NOMO-1 (cell line): ENCODE measurements at regions not wholly inside any gene's neighbourhood (a gene's known extent, or its start where the extent isn't known, plus 50 kb on each side); places are given as distances from the start of the nearest gene placed in this dataset.
"Not testable (repeated sequence)": the region's sequence is repeated elsewhere in the genome, so short reads cannot be mapped to it uniquely, and the experiment has no call there.

Experiments used
- DNase-seq, 2 experiments: peaks; one replicate each; lab custom pipeline; 2025; ENCODE audit not compliant: unreplicated experiment in 2 of 2; lab: John Stamatoyannopoulos, UW

DNA sequence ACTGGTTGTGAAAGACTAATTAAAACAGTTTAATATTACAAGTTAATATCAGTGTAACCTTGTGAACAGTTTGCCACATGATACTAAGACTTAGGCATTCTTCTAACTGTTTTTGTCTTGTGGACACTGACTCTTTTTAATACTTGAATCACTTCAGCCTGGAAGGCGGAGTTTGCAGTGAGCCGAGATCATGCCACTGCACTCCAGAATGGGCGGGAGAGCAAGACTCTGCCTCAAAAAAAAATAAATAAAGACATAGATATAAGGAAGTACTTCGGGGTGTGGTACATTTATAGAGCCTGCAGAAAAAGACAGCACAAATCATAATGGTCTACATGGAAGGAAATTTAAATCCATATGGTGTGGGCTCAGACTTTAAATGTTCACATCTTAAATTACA is 300.4 kb upstream of the NETO1 start:
- DNase-seq = no peak

DNA sequence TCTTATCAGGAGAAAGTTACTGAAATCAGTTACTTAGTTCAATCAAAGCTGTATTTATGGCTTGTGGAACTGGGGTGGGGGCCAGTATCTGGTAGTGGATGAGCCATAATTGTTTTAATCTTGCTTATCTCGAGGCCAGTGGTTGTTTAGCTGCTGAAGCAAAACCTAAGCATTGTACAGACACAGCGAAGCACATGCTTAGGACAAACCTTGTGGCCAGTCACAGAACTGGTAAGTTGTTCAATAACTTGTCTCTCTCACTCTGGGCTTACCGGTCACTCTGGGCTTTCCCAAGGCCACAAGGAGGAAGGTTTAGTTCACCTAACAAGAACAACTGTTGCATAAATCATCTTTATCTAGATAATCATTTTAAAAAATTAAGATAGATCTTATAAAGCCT is 296.6 kb upstream of the NETO1 start:
- DNase-seq = no peak

DNA sequence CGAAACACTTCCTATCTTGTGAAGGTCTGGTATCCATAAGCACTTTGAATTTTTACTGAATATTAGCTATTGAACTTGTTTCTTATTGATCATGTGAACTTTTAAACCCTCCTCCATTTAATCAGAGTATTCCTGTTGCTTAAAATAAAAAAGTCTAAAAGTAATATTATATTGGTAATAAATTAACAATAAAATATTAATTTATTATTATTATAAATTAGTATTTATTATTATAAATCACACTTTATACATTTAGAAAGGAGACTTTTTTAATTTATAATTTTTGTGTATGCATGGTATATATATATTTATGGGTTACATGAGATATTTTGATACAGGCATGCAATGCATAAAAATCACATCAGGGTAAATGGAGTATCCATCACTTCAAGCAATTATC is 295.4 kb upstream of the NETO1 start:
- no peak for DNase-seq

DNA sequence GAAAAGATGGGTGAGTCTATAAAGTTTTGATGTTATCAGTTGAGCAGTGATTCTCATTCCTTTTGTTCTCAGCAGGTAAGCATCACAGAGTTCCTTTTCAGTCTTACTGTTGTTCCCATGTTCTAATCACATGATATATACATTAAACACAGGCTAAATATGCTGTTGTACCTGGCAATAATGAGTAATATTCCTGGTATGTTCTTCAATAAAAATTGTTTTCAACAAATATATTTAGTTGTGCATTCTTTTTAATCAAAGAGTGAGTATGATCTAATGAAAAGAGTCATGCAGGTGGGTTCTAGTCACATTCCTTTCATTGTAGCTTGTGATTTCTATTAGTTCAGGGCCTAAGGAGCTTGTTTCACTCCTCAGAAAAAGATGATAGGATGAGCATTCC is 288.3 kb upstream of the NETO1 start:
- DNase-seq = no peak

DNA sequence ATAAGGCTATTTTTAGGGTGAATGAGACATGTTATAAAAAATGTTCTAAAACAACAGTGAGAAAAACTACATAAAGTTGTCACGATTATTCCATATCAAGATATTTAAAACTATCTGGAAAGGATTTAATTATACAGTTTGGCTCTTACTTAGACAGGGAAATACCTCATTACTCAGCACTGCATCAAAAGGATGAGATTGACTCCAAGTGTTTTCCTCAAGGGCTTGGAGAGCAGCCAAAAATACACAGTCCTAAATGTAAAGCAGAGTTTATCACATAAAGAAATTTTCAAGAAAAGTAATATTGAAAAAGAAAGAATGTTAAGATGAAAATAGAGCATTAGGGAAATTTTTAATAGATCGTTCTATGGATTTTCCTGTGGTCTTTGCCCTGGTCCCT is 285.5 kb upstream of the NETO1 start:
- no peak for DNase-seq

DNA sequence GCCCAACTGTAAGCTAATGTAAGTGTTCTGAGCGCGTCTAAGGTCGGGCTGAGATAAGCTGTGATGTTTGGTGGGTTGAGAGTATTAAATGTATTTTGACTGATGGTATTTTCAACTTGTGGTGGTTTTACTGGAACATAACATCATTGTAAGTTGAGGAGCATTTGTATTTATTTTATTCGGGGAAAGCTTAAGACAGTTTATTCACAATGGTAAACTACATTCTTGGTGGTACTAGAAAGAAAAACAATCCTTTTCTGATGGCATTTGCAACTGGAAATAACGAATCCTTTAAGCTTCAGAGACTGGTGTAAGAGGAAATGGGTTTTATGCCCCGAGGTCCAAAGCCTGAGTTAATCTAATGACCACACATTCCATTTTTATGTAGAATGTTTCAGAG is 283.3 kb upstream of the NETO1 start:
- no peak for DNase-seq

DNA sequence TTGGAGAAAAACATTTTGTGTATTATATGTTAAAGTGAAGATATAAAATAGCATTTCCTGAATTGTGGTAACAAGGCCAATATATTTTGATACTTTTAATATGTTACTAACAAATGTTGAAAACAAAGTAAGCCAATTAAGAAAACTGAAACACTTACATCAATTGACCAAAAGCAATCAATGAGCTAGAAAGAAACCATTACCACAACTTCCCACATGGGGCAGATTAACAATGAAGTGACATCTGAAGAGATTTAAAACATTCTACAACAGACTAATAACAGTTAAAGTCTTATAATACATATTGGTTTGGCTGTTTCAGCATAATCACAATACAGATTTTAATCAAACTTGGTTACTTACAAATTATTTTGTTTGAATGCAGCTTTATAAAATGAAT is 282.4 kb upstream of the NETO1 start:
- no peak for DNase-seq

DNA sequence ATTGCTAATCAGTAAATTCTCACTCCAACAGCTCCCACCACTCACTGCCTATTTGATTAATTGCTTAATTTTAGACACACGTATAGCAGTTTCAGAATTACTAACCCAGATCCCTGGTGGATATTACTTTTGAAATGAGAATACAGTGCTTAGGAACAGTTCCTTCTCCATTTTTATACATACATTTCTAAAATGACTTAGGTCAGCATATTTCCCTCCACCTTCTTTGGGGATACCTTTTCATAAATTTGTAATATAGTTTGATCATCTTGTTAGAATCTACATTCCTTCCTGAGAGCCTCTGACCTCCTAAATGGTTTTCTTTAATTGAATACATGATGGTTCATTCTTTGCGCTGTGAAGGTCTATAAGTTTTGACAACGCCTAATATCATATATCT is 279.8 kb upstream of the NETO1 start:
- DNase-seq = no peak

DNA sequence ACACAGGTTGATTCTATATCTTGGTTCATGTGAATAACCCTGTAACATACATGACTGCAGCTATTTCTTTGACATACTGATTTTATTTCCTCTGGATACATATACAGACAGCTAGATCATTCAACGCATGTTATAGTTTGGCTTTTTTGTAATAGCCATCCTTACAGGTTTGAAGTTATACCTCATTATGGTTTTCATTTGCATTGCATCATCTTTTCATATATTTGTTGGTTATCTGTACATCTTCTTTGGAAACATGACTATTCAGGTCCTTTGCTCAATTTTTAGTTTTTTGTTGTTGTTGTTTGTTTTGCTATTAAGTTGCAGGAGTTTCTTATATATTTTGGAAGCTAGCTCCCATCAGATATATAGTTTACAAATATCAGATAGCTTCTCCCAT is 276.2 kb upstream of the NETO1 start:
- no peak for DNase-seq

DNA sequence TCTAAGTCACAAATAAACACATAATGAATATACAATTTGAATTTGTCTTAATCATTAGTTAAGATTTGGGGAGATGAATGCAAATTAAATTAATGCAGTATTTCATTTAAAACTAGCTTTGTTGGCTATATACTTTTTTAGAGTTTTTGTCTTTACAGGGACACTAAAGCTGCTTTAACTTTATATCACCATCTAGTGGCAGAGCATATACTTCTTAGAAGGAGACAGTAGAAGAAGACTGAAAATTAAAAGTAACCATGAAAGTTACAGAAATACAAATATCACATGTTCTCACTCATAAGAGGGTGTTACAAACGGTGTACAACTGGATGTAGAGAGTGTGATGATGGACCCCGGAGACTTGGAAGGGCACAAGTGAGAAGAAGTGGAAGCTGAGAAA is 268.3 kb upstream of the NETO1 start:
- peak in 1 of 2 experiments; percentile 11 for DNase-seq

DNA sequence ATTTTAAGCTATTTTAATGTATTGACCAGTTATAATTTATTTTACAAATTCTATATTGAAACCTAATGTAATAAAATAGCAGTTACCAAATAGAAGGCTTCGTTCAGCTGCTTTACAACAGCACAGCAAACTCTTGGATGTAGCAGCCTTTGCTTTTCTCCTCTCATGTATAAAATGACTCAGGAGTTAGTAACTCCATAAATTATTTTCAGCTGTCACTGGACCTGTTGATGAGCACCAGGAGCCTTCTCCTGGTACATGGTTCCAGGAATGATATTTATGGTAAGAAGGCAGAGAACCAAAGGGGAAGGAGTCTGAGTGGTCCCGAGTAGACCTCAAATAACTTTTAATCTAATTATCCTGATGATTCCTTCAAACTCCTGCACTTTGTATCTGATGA is 256.4 kb upstream of the NETO1 start:
- no peak for DNase-seq

DNA sequence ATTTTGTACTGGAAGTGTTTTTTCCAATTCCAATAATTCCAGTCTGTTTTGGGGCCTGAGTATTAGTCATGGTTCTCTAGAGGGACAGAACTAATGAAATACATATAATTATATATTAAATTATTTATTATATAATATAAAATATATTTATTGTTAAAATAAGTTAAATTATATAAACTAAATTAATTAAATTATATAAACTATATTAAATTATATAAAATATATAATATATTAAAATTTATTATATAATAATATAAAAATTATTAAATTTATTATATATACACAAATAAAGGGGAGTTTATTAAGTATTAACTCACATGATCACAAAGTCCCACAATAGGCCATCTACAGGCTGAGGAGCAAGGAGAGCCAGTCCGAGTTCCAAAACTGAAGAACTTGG is 253.4 kb upstream of the NETO1 start:
- no peak for DNase-seq

DNA sequence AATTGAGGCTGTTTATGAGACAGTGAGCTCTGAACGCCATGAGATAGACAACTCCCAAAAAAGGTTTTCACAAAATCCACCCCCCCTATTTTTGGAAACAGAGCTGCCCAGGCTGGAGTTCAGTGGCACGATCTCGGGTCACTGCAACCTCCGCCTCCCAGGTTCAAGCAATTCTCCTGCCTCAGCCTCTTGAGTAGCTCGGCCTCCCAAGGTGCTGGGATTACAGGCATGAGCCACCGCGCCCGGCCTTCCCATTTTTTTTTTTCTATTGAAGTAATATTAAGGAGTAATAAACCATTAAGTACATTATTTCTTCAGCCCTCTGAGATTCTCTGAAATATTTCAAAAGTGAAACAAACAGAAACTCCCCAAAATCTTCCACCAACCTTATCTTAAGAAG is 252.8 kb upstream of the NETO1 start:
- DNase-seq = no peak

DNA sequence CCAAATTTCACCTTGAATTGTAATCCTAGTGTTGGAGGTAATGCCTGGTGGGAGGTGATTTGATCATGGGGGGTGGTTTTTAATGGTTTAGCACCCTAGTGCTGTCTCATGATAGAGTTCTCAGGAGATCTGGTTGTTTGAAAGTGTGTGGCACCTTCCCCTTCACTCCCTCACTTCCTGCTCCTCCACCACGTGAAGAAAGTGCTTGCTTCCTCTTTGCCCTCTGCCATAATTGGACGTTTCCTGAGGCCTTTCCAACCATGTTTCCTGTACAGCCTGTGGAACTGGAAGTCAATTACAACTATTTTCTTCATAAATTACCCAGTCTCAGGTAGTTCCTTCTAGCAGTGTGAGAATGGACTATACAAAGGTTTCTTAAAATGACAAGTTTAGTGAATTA is 251.8 kb upstream of the NETO1 start:
- peak; percentile 67 to 69 for DNase-seq

DNA sequence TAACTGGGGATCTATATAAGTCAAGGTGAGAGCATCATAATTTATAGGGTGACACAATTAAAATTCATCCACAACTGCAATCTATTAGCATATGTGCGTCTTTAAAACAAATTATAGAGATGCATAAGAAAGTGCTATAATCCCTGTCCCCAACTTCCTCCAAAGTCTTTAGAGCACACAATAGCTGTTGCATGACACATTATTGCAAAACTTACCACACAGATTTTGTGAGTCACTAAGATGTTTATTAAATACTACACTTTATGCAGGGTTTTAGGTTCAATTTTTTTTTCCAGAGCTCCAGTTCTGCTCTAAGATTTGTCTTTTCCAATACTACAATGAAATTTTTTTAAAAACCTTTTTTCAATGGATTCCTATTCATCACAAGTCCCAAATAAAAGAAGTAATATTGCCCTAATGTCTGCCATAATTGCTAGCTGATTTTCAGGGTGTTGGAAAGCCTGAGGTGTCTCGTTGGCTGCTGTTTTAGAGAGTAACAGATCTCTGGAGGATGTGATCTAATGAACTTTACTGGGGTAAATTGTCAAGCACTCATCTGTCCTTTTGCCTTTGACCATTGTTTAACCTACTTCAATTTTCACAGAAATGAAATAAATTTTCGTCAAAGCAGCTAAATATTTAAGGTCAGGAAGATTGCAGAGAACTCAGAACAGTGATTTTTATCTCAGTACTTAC is 250.5 kb upstream of the NETO1 start:
- peak; percentile 22 to 72 for DNase-seq

DNA sequence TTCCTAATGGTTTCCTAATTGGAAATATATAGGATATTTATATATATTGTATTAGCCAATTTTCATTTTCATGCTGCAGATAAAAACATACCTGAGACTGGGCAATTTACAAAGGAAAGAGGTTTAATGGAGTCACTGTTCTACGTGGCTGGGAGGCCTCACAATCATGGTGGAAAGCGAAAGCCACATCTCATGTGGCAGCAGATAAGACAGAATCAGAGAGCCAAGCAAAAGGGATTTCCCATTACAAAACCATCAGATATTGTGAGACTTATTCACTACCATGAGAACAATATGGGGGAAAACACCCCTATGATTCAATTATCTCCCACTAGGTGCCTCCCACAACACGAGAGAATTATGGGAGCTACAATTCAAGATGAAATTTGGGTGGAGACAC is 242.5 kb upstream of the NETO1 start:
- no peak for DNase-seq

DNA sequence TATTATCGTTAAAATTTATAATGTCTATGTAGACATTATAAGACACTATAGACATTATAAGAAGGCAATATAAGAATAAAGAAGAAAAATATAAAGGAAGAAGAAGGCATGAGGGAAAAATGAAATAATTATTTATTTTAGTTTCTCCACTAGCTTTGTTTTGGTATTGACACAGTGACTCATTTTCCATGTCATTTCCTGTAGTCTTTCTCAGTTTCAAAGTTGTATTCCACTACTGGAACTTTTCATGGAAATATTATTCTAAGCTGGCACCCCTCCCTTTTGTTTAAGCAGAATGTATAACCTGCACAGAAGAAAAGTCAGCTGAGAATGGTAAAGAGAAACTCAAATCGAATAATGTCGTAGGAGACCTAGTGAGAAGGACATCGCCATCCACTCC is 234.2 kb upstream of the NETO1 start:
- DNase-seq = no peak

DNA sequence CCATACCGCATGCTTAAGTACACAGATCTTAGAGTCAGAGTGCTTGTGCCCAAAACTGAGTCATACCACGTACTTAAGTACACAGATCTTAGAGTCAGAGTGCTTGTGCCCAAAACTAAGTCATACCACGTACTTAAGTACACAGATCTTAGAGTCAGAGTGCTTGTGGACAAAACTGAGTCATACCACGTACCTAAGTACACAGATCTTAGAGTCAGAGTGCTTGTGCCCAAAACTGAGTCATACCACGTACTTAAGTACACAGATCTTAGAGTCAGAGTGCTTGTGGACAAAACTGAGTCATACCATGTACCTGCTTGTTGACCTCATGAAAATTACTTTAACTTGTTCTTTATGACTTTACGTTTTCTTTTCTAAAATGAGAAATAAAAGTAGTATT is 233.7 kb upstream of the NETO1 start:
- not testable (repeated sequence) for DNase-seq

DNA sequence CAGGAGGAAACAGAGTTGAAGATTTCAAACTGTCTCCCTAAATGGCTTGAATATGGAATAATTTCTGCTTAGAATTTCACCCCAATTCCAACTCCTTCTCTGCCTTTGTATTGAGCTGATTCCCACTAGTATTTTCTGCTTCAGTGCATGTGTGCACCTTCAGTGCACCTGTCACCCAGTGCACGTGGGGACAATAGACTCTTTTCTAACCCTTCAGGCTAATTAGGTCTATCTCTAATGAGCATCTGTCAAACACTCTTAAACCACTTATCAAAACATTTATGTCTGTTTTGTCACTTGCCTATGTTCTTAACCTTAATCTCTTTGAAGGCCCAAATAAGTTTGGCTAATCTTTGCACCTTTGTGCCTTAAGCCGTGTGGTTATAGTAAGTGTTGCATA is 232.0 kb upstream of the NETO1 start:
- DNase-seq = no peak

DNA sequence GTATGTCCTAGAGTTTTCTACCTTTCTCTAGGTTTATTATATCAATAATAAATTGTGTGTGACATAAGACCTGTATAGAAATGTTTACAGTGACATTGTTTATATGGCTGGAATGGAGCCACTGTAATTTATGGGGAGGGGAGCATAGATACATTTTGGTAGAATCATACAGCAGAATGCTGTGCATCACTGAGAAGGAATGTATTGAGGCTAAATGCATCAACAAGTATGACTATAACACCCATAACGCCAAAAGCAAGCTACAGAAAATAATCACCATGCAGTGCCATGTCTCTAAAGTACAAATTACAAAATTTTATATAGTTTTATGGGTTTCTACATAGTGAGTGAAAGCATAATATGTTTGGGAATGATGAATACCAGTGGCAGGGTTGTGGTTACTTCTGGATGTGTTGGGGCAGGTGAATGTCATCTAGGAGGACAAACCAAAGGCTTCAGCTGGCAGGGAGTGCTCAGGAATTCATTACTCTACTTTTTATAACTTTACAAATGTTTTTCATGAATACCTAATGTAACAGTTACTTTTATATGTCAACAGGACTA is 226.0 kb upstream of the NETO1 start:
- DNase-seq = no peak

DNA sequence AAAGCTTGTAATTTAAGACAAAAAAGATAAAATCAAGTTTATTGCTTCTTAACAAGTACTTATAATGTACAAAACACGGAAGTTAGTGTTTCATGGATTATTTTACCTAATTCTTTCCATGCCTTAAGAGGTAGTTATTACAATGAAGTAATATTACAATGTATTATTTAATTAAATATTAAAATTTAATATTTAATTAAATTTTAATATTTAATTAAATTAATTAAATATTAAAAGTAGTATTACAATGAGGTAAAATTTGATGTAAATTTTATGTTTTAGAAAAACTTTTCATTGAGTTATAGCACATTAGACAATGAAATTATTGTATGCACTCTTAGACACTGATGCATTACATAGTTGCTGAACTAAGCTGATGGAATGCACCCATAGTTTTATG is 220.7 kb upstream of the NETO1 start:
- no peak for DNase-seq

DNA sequence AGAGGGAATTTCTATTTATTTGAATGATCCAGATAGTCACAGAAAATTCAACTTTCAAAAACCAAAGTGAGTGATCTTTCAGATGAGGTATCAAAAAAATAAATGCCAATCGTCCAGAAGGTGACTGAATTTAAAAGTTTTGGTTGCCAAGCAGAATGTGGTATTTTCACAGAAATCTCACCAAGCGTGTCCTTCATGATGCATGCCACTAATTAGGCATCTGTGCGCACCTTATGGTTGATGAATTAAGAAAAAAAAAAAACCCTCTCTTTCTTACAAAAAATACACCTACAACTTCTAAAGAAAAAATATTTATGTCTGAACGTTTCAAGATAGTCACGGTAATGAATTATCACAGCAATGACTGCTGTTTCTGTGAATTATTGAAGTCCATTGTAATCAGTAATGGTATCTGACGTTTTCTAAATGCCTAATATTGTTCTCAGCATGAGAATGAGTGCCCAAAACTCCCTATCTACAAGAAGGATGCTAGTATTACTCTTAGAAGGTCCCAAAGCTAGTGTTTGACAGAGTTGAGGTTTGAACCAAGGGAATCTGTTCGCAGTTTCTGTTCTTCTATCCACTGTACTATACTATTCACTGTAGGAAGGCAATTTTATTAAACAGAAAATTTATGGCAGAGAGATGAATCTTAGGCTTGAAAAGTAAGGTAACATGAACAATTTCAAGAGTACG is 219.6 kb upstream of the NETO1 start:
- no peak for DNase-seq
